Panc1 (cell line): ENCODE measurements at regions not wholly inside any gene's neighbourhood (a gene's known extent, or its start where the extent isn't known, plus 50 kb on each side); places are given as distances from the start of the nearest gene placed in this dataset.

Source experiments
- ATAC-seq: fragments of 200-7000 bp; cut with Tn5 transposase; 2 replicates; pipeline ENCODE4 v1.9.1; 2020; ENCODE audit warnings: mild to moderate bottlenecking, moderate library complexity
- BruUV-seq: library from RNA; stranded (reverse); fragments of 400-500 nt; replicated peaks from 2 replicates; lab custom pipeline; 2021; lab: Mats Ljungman, UMichigan
- CTCF ChIA-PET: fragments of 300-600 bp; sonication (Branson Sonifier 250); formaldehyde crosslinking; loops from one replicate; lab custom pipeline; 2022; ENCODE audit warnings: antibody characterized with exemption; lab: Charles Lee
- POLR2A ChIA-PET: fragments of 300-600 bp; sonication (Branson Sonifier 250); formaldehyde crosslinking; loops from one replicate; lab custom pipeline; 2022; ENCODE audit warnings: antibody characterized with exemption; lab: Charles Lee
- DNase-seq: peaks from one replicate; pipeline ENCODE4 v3.0.0-alpha.2; 2010; ENCODE audit warnings: low read depth, low spot score
- H3K27ac ChIP-seq: 2 replicates; pipeline ENCODE4 v1.5.1; 2011; ENCODE audit warnings: mild to moderate bottlenecking, low read length, inconsistent platforms
- H3K27me3 ChIP-seq: fragments of 200-500 bp; sonication (Bioruptor generic); 2 replicates; pipeline ENCODE4 v1.6.0; 2014; ENCODE audit warnings: low read length, inconsistent platforms; ENCODE audit not compliant: control insufficient read depth, insufficient read depth
- H3K36me3 ChIP-seq: fragments of 200-500 bp; sonication (Bioruptor generic); 2 replicates; pipeline ENCODE4 v1.5.1; 2014; ENCODE audit warnings: inconsistent platforms, mild to moderate bottlenecking, low read length, moderate library complexity; ENCODE audit not compliant: control insufficient read depth, insufficient read depth
- H3K4me1 ChIP-seq: 2 replicates; pipeline ENCODE4 v1.5.1; 2011; ENCODE audit warnings: inconsistent platforms, mild to moderate bottlenecking, low read length, moderate library complexity; ENCODE audit not compliant: control insufficient read depth, insufficient read depth
- H3K4me3 ChIP-seq, 2 experiments: 2 replicates each; pipeline ENCODE4 v1.5.1; 2011 to 2012; ENCODE audit warnings: low read depth in 2 of 2, low read length in 2 of 2, mild to moderate bottlenecking in 2 of 2, inconsistent platforms in 1 of 2, moderate library complexity in 1 of 2
- H3K9me3 ChIP-seq: fragments of 200-500 bp; sonication (Bioruptor generic); 2 replicates; pipeline ENCODE4 v1.5.1; 2014; ENCODE audit warnings: low read depth, mild to moderate bottlenecking, inconsistent platforms, low read length, moderate library complexity; ENCODE audit not compliant: control insufficient read depth, insufficient read depth
- POLR2AphosphoS5 ChIP-seq: IDR thresholded peaks from 2 replicates; pipeline ENCODE4 v1.6.1; 2012; ENCODE audit warnings: mild to moderate bottlenecking, low read depth, low read length, moderate library complexity
- SIN3A ChIP-seq: IDR thresholded peaks from 2 replicates; pipeline ENCODE4 v1.6.1; 2012; ENCODE audit warnings: low read depth, mild to moderate bottlenecking, low read length, moderate library complexity, borderline replicate concordance; ENCODE audit not compliant: insufficient read depth
- TCF7L2 ChIP-seq: IDR thresholded peaks from 2 replicates; pipeline ENCODE4 v1.6.1; 2011; ENCODE audit warnings: mild to moderate bottlenecking, low read depth, low read length, inconsistent platforms
- in situ Hi-C: cut with HindIII; loops from 2 replicates; pipeline ENCODE4 v1.10.0; 2016; ENCODE audit warnings: low sequenced_read_pairs, low pct_unique_long_range_greater_than_20kb
- intact Hi-C: fragments of 100-400 bp; cut with micrococcal nuclease; formaldehyde crosslinking; loops from one replicate; pipeline ENCODE4 v1.10.0; 2022; ENCODE audit not compliant: unreplicated experiment
- TF ChIP-seq, protein P1 (sequence below): fragments of 450-650 bp; IDR thresholded peaks from 2 replicates; pipeline ENCODE4 v1.5.1; 2017; ENCODE audit warnings: mild to moderate bottlenecking
- TF ChIP-seq, protein P2 (sequence below), 2 experiments: IDR thresholded peaks; 2 replicates each; pipeline ENCODE4 v1.6.1; 2011 to 2012; ENCODE audit warnings: low read depth in 2 of 2, control low read depth in 1 of 2, low read length in 1 of 2, mild to moderate bottlenecking in 1 of 2, moderate library complexity in 1 of 2; ENCODE audit not compliant: insufficient read depth in 1 of 2

DNA sequence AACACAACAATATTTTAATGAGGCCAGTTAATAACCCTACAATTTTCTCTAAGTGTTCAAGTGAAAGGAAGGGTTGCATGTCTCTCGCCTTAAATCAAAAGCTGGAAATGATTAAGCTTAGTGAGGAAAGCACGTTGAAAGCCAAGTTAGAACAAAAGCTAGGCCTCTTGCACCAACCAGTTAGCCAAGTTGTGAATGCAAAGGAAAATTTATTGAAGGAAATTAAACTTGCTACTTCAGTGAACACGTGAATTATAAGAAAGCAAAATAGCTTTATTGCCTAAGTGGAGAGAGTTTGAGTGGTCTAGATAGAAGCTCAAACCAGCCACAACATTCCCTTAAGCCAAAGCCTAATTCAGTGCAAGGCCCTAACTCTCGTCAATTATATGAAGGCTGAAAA is 135.6 kb downstream of the DUSP10 start:
- TF ChIP-seq, protein P1, sequence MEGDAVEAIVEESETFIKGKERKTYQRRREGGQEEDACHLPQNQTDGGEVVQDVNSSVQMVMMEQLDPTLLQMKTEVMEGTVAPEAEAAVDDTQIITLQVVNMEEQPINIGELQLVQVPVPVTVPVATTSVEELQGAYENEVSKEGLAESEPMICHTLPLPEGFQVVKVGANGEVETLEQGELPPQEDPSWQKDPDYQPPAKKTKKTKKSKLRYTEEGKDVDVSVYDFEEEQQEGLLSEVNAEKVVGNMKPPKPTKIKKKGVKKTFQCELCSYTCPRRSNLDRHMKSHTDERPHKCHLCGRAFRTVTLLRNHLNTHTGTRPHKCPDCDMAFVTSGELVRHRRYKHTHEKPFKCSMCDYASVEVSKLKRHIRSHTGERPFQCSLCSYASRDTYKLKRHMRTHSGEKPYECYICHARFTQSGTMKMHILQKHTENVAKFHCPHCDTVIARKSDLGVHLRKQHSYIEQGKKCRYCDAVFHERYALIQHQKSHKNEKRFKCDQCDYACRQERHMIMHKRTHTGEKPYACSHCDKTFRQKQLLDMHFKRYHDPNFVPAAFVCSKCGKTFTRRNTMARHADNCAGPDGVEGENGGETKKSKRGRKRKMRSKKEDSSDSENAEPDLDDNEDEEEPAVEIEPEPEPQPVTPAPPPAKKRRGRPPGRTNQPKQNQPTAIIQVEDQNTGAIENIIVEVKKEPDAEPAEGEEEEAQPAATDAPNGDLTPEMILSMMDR, result no peak
- TF ChIP-seq SIN3A (no peak), TCF7L2 (no peak), POLR2AphosphoS5 (no peak)
- TF ChIP-seq, protein P2, sequence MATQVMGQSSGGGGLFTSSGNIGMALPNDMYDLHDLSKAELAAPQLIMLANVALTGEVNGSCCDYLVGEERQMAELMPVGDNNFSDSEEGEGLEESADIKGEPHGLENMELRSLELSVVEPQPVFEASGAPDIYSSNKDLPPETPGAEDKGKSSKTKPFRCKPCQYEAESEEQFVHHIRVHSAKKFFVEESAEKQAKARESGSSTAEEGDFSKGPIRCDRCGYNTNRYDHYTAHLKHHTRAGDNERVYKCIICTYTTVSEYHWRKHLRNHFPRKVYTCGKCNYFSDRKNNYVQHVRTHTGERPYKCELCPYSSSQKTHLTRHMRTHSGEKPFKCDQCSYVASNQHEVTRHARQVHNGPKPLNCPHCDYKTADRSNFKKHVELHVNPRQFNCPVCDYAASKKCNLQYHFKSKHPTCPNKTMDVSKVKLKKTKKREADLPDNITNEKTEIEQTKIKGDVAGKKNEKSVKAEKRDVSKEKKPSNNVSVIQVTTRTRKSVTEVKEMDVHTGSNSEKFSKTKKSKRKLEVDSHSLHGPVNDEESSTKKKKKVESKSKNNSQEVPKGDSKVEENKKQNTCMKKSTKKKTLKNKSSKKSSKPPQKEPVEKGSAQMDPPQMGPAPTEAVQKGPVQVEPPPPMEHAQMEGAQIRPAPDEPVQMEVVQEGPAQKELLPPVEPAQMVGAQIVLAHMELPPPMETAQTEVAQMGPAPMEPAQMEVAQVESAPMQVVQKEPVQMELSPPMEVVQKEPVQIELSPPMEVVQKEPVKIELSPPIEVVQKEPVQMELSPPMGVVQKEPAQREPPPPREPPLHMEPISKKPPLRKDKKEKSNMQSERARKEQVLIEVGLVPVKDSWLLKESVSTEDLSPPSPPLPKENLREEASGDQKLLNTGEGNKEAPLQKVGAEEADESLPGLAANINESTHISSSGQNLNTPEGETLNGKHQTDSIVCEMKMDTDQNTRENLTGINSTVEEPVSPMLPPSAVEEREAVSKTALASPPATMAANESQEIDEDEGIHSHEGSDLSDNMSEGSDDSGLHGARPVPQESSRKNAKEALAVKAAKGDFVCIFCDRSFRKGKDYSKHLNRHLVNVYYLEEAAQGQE (IDR thresholded peaks at IDR 0.05; ENCODE audit: insufficient read depth in 1 of 2, low read depth in 2 of 2, low read length in 1 of 2), result no peak
- ATAC-seq, result no peak

GRCh38 chr1:221608835-221609320 is 133.0 kb downstream of the DUSP10 start:
- intact Hi-C loops (no loop called here), in situ Hi-C loops (no loop called here)
- Histone ChIP-seq H3K27me3 (no peaks in the 10 kb centered on the region), H3K4me1 (no peaks in the 10 kb centered on the region), H3K4me3 (no peak overlapping the region), H3K9me3 (no peaks in the 10 kb centered on the region), H3K27ac (no peak overlapping the region), H3K36me3 (no peaks in the 10 kb centered on the region)
- ATAC-seq, result no peak
- TF ChIP-seq TCF7L2 (no peak), SIN3A (no peak), POLR2AphosphoS5 (no peak)
- CTCF ChIA-PET, result no interaction called here
- no TSS peak for BruUV-seq
- POLR2A ChIA-PET, result no interaction called here
- DNase-seq, result no peak

More for the DNA sequence above, 135.6 kb downstream of the DUSP10 start:
- Histone ChIP-seq H3K27ac (no peak overlapping the region), H3K36me3 (no peaks in the 10 kb centered on the region), H3K4me3 (no peak overlapping the region), H3K27me3 (no peaks in the 10 kb centered on the region), H3K9me3 (no peaks in the 10 kb centered on the region), H3K4me1 (no peaks in the 10 kb centered on the region)
- in situ Hi-C loops (no loop called here), intact Hi-C loops (no loop called here)
- CTCF ChIA-PET, result no interaction called here
- POLR2A ChIA-PET, result no interaction called here
- no TSS peak for BruUV-seq
- DNase-seq, result no peak

DNA sequence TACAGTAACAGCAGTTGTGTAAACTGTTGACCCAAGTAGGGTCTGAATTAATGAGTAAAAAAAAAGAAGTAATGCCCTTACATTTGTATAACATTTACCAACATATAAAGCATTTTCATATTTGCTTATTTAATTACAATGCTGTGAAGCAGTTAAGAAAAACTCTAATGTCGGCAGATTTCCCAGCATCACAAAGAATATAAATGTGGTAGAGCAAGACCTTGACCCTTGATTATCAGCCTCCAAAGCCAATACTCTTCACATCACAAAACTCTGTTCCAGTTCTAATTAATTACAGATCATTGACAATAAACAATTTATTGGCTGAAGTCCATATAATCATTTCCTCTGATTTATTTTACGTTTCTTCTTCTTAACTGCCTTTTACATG is 130.2 kb downstream of the DUSP10 start:
- intact Hi-C loops (no loop called here), in situ Hi-C loops (no loop called here)
- ChIA-PET POLR2A (no interaction called here), CTCF (no interaction called here)
- Histone ChIP-seq H3K9me3 (no peaks in the 10 kb centered on the region), H3K4me3 (no peak overlapping the region), H3K36me3 (no peaks in the 10 kb centered on the region), H3K4me1 (no peaks in the 10 kb centered on the region), H3K27me3 (no peaks in the 10 kb centered on the region), H3K27ac (no peak overlapping the region)
- ATAC-seq (no peak), DNase-seq (no peak)
- no peak for TF ChIP-seq POLR2AphosphoS5
- TF ChIP-seq, protein P1, result no peak
- TF ChIP-seq TCF7L2, result no peak
- TF ChIP-seq SIN3A, result no peak
- TF ChIP-seq, protein P2 (IDR thresholded peaks at IDR 0.05; ENCODE audit: insufficient read depth in 1 of 2, low read depth in 2 of 2, low read length in 1 of 2), result no peak
- BruUV-seq, result no TSS peak
